ENCODE measurements at regions not wholly inside any gene's neighbourhood (a gene's known extent, or its start where the extent isn't known, plus 50 kb on each side); places are given as distances from the start of the nearest gene placed in this dataset.

- TF ChIP-seq, protein P1, sequence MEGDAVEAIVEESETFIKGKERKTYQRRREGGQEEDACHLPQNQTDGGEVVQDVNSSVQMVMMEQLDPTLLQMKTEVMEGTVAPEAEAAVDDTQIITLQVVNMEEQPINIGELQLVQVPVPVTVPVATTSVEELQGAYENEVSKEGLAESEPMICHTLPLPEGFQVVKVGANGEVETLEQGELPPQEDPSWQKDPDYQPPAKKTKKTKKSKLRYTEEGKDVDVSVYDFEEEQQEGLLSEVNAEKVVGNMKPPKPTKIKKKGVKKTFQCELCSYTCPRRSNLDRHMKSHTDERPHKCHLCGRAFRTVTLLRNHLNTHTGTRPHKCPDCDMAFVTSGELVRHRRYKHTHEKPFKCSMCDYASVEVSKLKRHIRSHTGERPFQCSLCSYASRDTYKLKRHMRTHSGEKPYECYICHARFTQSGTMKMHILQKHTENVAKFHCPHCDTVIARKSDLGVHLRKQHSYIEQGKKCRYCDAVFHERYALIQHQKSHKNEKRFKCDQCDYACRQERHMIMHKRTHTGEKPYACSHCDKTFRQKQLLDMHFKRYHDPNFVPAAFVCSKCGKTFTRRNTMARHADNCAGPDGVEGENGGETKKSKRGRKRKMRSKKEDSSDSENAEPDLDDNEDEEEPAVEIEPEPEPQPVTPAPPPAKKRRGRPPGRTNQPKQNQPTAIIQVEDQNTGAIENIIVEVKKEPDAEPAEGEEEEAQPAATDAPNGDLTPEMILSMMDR (IDR thresholded peaks at IDR 0.05 in 4 of 5, conservative IDR thresholded peaks at IDR 0.05 in 1 of 5), result no peak
- TF ChIP-seq POLR2A (IDR thresholded peaks at IDR 0.05), result no peak
Observed at GRCh38 chr4:143109376-143109775, 75.3 kb upstream of the USP38 start.

Measured in gastrocnemius medialis (tissue), 4 donors.